NCI-H446 treated with DMSO at 0.1 percent for 48 hours (cell line): ENCODE measurements at regions not wholly inside any gene's neighbourhood (a gene's known extent, or its start where the extent isn't known, plus 50 kb on each side); places are given as distances from the start of the nearest gene placed in this dataset.
"Not testable (repeated sequence)": the region's sequence is repeated elsewhere in the genome, so short reads cannot be mapped to it uniquely, and the experiment has no call there.

ENCODE experiments used
- DNase-seq: peaks from one replicate; lab custom pipeline; 2025; lab: John Stamatoyannopoulos, UW

DNA sequence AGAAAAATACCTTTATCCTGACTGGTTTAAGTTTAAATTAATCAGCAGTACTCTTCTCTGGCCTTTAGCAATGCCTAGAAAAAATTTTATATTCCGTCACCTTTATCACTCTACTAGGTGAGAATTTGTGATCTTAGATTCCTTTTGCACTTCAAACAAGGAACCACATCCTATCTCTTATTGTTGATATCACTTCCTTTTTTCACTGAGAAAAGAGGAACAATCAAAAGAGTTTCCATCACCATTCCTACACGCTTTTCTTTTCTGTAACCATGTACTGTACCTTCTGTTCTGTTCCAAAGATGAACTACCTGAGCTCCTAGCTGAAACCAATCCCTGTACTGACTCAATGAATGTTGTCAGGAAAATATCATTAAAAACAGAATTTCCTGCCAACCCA is 1379.0 kb upstream of the MIR17HG start:
- no peak for DNase-seq

DNA sequence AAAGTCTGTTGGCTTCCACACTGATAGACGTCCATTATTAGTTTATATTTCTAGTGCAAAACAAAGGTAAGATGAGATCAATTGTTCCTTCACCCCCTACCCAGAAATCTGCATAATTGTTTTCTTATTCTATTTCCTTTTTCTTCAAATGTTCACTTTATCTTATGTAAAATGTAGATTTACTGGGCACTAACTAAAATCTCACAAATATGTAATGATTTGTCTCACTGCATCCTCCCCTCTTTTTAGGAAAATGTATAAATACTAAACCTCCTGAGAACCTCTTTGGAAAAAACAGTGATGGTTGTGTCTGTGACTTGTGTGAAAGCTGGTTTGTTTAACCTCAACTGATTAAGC is 1377.2 kb upstream of the MIR17HG start:
- DNase-seq = no peak

- DNase-seq = no peak
These were observed 1370.3 kb upstream of the MIR17HG start for GRCh38 chr13:89977203-89977602.

DNA sequence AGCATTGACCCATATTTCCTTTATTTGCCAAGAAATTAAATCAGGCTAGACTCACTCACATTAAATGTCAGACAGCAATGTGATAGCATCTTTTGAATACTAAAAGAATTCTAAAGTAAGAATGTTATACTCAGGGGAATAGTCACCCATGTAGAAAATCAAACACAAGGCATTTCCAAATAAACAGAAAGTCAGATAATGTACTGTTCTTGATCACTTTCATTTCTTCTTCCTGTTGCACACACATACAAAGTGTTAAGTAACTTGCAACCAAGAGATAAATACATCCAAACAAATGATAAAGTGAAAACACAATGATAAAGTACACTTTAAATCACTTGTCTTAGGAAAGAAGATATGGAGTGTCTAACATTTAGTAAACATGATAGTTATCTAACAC is 1366.6 kb upstream of the MIR17HG start:
- no peak for DNase-seq

DNA sequence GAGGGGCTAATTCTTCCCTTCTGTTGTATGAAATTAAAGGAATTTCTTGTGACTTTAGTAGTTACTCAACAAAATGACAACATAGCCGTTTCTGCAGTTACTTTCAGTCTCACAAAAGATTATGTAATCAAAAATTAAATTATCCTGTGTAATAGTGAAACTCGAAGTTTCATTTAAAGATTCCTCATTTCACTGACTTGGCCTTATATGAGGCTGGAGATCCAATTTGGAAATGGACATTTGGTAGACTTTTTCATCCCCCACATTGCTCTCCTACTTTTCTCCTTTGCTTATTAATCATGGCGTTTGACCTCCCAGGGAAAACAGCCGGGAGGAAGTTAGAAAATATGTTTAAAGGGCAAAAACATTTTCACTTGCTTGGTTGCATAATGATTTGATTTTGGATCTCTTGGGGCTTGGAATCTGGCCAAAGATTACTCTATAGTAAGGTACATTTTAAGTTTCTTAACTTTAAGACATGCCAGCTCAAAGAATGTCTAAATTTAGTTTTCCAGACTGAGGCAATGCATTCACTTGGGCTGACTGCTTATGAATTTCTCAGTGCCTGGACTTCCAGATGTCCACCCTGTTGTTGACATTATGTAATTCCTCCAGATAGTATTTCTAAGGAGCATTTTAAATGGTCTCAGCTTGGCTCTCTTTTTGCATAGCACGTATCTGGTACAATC is 1364.9 kb upstream of the MIR17HG start:
- no peak for DNase-seq

- no peak for DNase-seq
These were observed 1359.3 kb upstream of the MIR17HG start for GRCh38 chr13:89988206-89988605.

DNA sequence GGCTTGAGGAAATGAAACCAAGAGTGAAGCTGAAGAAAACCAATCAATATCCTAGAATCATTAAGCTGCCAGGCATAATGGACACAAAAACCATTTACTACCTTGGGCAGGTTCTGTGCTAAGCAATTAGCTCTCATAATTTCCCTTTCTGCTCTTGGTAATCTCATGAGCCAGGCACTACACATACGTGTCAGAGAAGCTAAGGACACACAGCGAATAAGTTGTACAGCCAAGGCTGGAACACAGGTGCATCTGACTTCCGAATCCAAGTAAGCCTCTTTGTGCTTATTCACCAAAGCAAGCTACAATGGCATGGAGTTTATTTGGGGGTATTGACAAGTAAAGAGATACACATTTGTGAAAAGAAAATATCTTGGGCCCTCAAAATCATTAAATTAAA is 1343.9 kb upstream of the MIR17HG start:
- no peak for DNase-seq

DNA sequence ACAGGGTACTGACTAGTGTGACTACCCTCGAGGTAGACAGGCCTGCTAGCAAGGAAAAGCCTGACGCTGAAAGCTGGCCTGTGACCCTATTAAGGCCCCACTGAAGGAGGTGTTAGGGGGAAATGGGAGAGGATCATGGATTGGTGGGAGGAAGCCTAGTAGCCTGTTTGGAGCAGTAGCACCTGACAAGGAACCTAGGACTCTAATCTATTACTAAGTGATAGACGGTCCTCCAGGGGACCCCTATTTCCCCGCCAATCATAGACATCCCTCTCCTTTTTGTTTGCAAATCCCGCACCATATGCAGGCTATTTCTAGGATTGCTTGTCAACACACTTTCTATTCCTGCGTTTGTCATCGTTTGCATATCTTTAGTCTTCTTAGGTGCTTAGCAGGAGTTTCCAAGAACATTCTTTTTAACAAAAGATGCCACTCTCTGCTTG is 1338.8 kb upstream of the MIR17HG start:
- DNase-seq = no peak

DNA sequence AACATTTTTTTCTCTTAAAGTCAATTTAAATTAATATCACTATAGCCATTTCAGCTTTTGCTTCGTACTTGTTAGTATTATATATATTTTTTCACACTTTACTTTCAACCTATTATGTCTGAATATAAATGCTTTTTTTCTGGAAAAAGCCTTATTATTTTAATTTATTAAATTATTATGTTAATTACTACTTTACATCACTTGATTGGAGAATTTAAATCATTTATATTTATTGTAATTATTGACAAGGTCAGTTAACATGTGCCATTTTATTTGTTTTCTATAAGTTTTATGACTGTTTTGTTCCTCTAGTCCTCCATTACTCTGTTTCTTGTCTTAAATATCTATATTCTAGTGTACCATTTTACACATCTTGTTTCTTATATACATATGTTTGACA is 1333.4 kb upstream of the MIR17HG start:
- DNase-seq = no peak

DNA sequence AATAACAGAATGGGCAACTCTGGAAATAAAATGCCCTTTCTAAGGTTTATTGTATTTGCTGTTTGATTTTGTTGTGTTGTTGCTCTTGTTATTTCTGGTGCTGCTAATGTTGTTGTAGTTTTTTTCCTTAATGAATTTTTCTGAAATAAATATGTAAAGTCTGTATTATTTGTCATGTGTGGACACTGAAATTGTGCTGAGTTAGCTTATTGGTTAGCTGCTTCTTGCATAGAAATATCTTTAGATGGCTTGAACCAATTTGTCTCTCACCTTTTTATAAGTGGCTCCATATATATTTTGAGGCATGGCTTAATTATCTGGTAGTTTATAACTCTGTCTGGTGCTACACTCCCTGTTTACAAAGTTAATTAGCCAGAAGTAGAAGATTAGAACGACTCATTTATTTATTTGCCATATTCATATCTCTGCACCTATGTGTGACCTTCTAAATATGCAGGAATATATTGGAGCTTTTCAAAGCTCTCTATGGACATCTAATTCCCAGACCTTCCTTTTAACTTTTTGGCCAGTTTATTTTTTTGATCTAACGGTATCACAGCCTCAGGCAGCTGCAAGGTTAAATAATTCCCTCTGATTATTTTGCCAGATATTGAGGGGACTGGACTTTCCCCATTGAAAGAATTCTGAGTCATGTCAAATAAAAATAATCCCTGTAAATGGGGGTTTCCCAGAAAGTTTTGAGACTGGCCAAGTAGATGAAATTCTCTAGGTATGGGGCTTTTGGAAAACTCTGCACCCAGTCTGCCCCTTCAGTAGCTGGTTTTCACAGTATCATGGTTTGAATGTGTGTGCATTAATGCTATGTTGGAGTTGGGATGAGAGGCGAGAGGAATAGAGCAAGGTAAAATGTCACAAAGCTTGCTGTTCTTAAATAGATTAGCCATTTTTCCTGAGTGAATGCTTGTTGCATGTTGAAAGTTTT is 1331.7 kb upstream of the MIR17HG start:
- DNase-seq = no peak

GRCh38 chr13:90016688-90017087 is 1330.8 kb upstream of the MIR17HG start:
- DNase-seq = no peak

DNA sequence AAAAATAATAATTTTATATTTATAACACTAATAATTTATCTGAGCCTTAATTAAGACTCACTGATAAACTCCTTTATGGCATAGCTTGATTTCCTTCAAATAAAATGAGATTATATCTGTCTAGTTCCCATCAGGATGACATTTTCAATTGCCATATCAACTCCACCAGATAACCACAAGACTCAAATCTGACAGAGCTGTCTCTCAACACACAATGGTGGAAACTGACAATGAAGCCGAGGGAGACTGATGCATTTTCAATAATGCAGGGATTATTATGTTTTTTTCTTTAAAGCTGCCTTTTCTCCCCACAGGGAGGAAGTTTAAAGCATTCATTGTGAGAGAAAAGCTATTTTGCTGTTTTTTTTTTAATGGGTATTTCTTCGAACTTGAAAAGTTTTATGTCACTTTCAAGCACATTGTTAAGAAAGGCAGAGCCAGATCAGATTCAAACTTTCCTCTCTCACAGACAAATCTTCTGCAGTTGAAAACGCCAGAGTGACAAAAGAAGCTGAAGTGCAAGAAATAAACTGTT is 1326.9 kb upstream of the MIR17HG start:
- DNase-seq = no peak

DNA sequence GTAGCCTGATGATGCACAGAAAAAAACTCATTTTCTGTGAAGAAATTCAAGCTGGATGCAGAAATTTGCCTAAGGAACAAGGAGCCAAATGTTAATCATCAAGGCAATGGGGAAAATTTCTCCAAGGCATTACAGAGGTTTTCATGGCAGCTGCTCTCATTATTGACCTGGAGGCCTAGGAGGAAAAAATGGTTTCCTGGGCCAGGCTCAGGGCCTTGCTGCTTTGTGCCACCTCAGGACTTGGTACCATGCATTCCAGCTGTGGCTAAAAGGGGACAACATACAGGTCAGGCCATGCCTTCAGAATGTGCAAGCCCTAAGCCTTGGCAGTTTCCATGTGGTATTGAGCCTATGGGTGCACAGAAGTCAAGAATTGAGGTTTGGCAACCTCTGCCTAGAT is 1320.1 kb upstream of the MIR17HG start:
- DNase-seq = no peak

DNA sequence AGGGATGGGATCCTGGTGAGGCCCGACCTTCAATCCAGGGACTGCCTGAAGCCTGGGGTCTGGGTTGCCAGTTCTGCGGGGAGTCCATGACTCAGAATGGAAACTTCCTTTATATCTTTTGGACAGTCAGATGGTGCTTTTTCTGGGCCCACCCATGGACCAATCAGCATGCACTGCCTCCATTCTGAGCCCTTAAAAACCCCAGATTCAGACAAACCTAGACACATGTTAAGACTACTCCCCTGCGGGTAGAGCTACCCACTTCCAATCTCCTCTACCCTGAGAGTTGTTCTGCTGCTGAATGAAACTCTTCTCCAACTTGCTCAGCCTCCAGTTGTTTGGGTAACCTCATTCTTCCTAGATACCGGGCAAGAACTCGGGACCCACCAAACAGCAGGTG is 1315.2 kb upstream of the MIR17HG start:
- no peak for DNase-seq

- no peak for DNase-seq
These were observed 1314.5 kb upstream of the MIR17HG start for GRCh38 chr13:90032841-90033493.

GRCh38 chr13:90039516-90039915 is 1308.0 kb upstream of the MIR17HG start:
- DNase-seq = no peak

GRCh38 chr13:90047600-90047999 is 1299.9 kb upstream of the MIR17HG start:
- no peak for DNase-seq

DNA sequence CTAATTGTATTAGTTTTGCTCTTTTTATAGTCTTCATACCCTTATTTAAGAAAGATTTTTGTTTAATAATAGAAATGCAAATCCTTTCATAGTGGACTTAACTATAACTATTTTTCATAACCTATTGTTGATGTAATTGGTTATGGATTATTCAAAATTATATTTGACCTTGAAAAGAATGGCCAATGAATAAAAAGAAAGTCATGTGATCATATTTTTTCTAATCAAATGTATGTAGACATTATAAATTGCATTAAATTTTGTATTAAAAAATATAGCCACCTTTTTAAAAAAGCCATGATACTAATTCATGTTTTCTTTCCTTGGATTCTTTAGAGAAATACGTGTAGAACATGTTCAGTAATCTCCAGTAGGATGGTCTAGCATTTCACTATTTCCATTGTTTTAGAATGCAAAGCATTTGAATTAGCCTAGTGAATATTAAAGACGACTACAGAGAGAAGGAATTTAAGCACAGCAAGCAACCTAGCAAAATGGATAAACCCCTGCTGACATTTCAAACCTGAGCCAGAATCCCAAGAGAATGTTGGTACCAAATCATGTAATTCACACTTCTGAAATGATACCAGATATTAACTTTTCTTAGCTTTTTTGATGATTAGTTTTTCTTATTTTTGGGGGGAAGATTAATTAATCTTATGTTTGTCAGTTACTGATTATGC is 1297.4 kb upstream of the MIR17HG start:
- no peak for DNase-seq

GRCh38 chr13:90055121-90055520 is 1292.4 kb upstream of the MIR17HG start:
- DNase-seq = no peak

- no peak for DNase-seq
These were observed 1291.7 kb upstream of the MIR17HG start for GRCh38 chr13:90055760-90056159.

DNA sequence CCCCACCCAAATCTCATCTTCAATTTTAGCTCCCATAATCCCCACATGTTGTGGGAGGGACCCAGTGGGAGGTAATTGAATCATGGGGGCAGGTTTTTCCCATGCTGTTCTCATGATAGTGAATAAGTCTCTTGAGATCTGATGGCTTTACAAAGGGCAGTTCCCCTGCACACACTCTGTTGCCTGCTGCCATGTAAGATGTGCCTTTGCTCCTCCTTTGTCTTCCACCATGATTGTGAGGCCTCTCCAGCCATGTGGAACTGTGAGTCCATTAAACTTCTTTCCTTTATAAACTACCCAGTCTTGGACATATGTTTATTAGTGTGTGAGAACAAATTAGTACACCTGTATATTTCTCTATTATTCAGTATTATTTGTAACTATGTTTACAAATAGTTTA is 1283.3 kb upstream of the MIR17HG start:
- DNase-seq = not testable (repeated sequence)

- DNase-seq = no peak
These were observed 1278.8 kb upstream of the MIR17HG start for GRCh38 chr13:90068658-90069057.
